ENCODE measurements at regions not wholly inside any gene's neighbourhood (a gene's known extent, or its start where the extent isn't known, plus 50 kb on each side); places are given as distances from the start of the nearest gene placed in this dataset.

DNA sequence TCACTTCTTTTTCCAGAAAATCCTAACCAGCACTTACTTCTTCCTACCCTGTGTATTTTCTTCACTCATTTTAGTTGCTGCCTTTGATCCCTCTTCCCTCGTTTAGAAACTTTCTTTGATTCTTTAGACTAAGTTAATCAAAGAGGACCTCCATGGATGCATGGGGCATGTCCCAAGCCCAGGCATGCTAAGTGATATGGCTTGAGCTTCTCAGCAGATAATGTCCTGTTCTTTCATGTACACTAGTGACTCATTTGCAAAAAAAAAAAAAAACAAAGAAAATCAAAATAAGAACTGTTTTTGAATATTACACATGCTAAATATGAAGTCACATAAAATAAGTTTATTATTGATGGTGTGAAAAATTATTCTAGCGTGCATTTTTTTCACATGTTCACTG lies 800.9 kb downstream of the SATB2 start:
- TF ChIP-seq, protein P1, sequence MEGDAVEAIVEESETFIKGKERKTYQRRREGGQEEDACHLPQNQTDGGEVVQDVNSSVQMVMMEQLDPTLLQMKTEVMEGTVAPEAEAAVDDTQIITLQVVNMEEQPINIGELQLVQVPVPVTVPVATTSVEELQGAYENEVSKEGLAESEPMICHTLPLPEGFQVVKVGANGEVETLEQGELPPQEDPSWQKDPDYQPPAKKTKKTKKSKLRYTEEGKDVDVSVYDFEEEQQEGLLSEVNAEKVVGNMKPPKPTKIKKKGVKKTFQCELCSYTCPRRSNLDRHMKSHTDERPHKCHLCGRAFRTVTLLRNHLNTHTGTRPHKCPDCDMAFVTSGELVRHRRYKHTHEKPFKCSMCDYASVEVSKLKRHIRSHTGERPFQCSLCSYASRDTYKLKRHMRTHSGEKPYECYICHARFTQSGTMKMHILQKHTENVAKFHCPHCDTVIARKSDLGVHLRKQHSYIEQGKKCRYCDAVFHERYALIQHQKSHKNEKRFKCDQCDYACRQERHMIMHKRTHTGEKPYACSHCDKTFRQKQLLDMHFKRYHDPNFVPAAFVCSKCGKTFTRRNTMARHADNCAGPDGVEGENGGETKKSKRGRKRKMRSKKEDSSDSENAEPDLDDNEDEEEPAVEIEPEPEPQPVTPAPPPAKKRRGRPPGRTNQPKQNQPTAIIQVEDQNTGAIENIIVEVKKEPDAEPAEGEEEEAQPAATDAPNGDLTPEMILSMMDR (conservative IDR thresholded peaks at IDR 0.05): no peak
- no peak for TF ChIP-seq EZH2 (IDR thresholded peaks at IDR 0.05; ENCODE audit: low read depth)

Data from PC-9 (cell line).